ENCODE measurements at regions not wholly inside any gene's neighbourhood (a gene's known extent, or its start where the extent isn't known, plus 50 kb on each side); places are given as distances from the start of the nearest gene placed in this dataset.
"Not testable (repeated sequence)": the region's sequence is repeated elsewhere in the genome, so short reads cannot be mapped to it uniquely, and the experiment has no call there.

DNA sequence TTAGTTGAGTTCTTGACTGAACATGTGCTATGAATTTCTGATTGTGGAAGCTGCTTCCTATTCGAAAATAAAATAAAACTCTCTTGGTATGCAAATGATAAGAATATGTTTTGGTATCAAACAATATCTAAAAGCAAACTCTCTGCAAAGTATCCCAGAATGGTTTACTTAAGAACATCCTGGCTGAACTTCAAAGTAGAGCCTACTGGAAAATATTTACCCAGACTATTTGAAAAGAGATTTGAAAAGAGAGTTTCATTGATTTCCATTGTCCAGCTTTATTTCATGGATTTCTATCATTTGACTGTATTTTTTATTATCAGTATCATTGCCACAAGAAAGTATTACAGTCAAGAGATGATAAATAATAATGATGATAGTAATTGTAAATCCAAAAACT, 171.1 kb upstream of the SLC7A11 start:
- no peak for DNase-seq (ENCODE audit: low read depth in 4 of 4, low spot score in 3 of 4)

DNA sequence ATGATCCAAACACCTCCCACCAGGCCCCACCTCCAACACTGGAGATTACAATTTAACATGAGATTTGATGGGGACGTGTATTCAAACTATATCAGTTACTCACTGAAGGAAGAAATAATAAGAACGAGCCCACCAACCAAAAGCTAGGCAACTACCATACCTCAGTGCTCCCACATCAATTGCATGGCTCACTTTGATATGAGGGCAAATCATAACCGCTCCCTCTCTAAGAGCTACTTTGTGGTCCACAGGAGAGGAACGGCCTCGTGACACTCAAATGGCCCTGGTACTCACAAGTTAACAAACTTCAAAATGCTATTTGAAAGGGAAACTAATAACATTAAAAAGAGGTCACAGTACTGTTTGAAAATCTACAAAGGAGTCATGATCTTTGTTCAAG, 170.7 kb upstream of the SLC7A11 start:
- DNase-seq (ENCODE audit: low read depth in 4 of 4, low spot score in 3 of 4) = no peak

GRCh38 chr4:138410266-138410665, 168.1 kb upstream of the SLC7A11 start:
- DNase-seq (ENCODE audit: low read depth in 4 of 4, low spot score in 3 of 4) = no peak

GRCh38 chr4:138409670-138410069, 167.5 kb upstream of the SLC7A11 start:
- DNase-seq (ENCODE audit: low read depth in 4 of 4, low spot score in 3 of 4) = no peak

DNA sequence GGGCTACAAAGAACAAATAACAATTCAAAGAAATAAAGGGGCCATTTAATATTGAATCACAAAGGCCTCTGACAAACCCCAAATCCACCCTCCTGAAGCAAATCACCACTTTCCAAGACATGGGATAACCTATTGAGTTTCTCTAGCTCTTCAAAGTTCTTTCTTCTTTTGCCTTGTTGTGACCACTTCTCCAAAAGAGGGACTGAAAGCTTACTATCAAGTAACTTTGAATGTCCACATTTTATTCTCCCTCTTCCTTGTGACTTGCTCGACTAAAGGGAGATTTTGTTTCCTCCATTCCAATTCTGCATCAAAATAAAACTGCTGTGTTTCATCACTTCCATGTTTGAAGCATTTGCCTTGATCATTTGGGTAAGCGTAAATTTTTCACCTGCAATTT, 166.6 kb upstream of the SLC7A11 start:
- DNase-seq (ENCODE audit: low read depth in 4 of 4, low spot score in 3 of 4) = no peak

- no peak for DNase-seq (ENCODE audit: low read depth in 4 of 4, low spot score in 3 of 4)
These were observed 165.2 kb upstream of the SLC7A11 start for GRCh38 chr4:138407329-138407728.

GRCh38 chr4:138406876-138407275, 164.7 kb upstream of the SLC7A11 start:
- DNase-seq (ENCODE audit: low read depth in 4 of 4, low spot score in 3 of 4) = no peak

DNA sequence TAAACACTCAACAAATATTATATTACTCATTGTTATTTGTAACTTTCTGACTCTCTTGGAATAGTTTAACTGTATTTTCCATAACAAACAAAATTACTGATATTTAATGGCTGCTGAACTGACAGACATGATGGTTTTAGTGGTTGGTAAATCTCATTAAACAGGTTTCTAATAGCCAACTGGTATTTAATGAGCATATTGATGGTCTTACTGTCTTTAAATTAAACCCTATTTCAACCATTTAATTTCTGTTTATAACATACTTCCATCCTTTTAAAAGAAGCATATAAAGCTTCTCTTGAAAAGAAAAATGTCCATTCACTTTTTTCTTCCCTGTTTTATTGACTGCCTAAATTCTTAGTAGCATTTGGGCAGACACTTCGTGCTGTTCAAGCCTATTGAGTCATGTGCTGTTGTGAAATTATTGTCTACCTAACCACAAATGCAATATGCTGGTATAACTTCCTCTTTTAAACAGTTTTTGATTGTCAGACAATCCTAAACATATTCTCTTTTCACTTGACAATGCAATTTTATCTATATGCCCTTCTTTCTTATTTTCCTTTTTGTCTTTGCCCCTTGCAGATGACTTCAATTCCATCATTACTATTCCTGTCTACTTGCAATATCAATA, 163.9 kb upstream of the SLC7A11 start:
- DNase-seq (ENCODE audit: low read depth in 4 of 4, low spot score in 3 of 4) = no peak

GRCh38 chr4:138405466-138405891, 163.3 kb upstream of the SLC7A11 start:
- no peak for DNase-seq (ENCODE audit: low read depth in 4 of 4, low spot score in 3 of 4)

DNA sequence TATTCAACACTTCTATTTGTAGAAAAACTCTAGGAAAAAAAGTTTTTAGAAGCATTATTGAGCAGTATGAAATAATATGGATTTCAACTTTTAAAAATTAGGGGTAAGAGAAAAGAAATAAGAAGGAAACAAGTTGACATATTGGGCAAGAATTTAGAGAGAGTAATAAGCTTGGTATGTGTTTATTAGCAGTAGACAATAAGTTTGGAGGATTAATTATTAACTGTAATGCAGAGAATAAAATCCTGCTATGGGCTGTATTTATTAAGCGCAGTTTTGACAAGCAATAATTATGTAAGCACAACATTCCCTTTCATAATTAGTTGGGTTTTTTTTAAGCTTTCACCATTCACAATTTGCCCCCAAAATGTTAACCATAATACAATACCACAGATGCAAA, 162.7 kb upstream of the SLC7A11 start:
- DNase-seq (ENCODE audit: low read depth in 4 of 4, low spot score in 3 of 4) = no peak

DNA sequence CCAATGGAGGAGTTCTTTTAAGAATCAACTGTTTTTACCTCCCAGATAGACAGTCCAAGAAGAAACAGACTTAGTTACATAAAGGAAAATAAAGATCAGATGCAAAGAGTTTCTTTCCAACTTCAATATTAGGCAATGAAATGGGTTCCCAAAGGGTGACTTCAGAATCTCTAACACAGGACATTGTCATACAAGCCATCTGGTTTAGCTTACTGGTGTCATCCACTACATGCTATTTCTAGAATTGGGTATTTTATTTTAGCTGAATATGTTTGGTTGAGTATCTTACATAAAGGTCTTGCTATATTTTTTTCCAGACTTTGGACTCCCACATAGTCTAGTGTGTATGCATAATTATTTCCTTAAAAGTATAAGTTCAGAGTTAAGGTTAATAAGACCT, 162.1 kb upstream of the SLC7A11 start:
- DNase-seq (ENCODE audit: low read depth in 4 of 4, low spot score in 3 of 4) = no peak

GRCh38 chr4:138401334-138401733, 159.2 kb upstream of the SLC7A11 start:
- no peak for DNase-seq (ENCODE audit: low read depth in 4 of 4, low spot score in 3 of 4)

- DNase-seq (ENCODE audit: low read depth in 4 of 4, low spot score in 3 of 4) = no peak
These were observed 158.4 kb upstream of the SLC7A11 start for GRCh38 chr4:138400543-138400942.

- DNase-seq (ENCODE audit: low read depth in 4 of 4, low spot score in 3 of 4) = no peak
These were observed 157.9 kb upstream of the SLC7A11 start for GRCh38 chr4:138400066-138400465.

DNA sequence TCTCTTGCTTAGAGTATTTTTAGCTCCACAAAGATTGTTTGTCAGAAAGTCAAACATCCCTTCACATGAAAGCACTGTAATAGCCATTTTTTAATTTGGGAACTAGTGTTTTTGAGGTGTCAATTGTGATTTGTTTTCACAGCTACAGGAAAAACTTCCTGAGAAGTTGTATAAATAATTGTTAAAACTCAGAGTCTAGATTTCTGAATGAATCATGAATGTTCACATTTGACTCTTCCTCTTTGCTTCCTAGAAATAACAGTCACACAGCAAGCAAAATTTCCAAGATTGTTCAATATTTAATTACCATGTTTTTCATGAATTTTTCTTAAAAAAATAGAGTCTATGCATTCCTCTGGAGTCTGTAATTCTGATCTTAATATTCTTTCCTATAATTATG, 156.9 kb upstream of the SLC7A11 start:
- DNase-seq (ENCODE audit: low read depth in 4 of 4, low spot score in 3 of 4) = no peak

- no peak for DNase-seq (ENCODE audit: low read depth in 4 of 4, low spot score in 3 of 4)
These were observed 156.2 kb upstream of the SLC7A11 start for GRCh38 chr4:138398322-138398721.

GRCh38 chr4:138393886-138394610, 151.9 kb upstream of the SLC7A11 start:
- no peak for DNase-seq (ENCODE audit: low read depth in 4 of 4, low spot score in 3 of 4)

DNA sequence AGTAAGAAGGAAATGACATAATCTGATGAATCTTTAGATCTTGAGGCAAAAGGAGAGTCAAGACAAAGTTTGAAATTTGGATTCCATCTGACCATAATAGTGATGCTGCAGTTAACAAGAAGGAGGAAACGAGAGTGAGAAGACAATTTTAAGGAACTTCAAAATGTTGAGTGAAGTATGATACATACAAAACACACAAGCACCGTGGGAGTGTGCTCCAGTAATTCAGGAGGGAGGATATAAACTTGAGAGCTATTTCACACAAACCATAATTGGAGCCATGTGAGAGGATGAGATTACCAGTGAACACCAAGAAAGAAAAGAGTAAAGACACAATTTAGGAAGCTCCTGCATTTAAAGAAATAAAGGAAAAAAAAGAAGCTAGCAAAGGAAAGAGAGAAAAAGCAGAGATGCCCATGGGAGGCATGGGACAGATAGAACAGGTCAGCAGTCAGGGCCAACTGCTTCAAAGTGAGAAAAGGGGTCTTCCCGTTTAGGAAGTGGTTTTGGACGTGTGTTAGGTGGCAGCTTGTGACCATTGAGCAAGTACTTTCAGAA, 150.7 kb upstream of the SLC7A11 start:
- DNase-seq (ENCODE audit: low read depth in 4 of 4, low spot score in 3 of 4) = no peak

GRCh38 chr4:138389976-138390685, 148.0 kb upstream of the SLC7A11 start:
- DNase-seq (ENCODE audit: low read depth in 4 of 4, low spot score in 3 of 4) = no peak

- DNase-seq (ENCODE audit: low read depth in 4 of 4, low spot score in 3 of 4) = no peak
These were observed 132.8 kb upstream of the SLC7A11 start for GRCh38 chr4:138374947-138375346.

- no peak for DNase-seq (ENCODE audit: low read depth in 4 of 4, low spot score in 3 of 4)
These were observed 125.8 kb upstream of the SLC7A11 start for GRCh38 chr4:138367942-138368341.

- not testable (repeated sequence) for DNase-seq (ENCODE audit: low read depth in 4 of 4, low spot score in 3 of 4)
These were observed 110.3 kb upstream of the SLC7A11 start for GRCh38 chr4:138352446-138352845.
